ENCODE measurements at regions not wholly inside any gene's neighbourhood (a gene's known extent, or its start where the extent isn't known, plus 50 kb on each side); places are given as distances from the start of the nearest gene placed in this dataset.

GRCh38 chr3:56862352-56863062, 60.8 kb upstream of the ARHGEF3 start:
- DNase-seq, result no peak

DNA sequence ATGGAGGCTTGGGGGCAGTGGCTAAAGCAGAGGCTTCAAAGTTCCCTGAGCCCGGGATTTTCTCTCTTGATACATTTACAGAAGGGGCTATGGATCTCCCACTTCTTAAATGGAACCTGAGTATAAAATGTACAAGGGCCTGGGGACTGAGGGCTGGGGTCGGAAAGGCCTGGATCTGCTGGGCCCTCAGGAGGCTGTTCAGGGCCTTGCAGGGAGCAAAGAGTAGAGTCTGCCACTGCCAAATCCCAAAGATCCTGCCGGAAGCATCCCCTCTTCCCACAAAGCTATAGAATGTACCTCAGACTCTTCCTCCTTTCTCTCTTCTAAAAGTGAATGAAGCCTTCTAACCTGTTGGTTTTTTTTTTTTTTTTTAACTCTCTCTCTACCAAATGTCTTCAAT, 59.8 kb upstream of the ARHGEF3 start:
- DNase-seq, result no peak

DNA sequence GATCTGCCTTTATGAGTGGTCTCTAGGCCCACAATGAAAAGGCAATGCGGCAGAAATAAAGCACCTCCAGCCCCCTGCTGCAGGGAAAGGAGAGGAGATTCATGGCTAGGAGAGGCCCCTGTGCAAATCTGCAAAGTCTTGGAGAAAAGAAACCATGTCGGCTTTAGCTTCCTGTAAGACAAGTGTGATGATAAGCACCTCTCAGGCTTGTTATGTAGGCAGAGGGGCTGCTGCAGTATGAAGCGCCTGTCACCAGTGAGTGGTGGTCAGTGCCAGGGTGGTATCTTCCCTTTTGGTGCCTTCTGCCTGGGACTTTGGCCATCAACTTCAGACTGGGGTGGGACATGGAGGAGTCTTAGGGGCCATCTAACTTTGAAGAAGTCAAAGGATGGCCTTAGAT, 59.2 kb upstream of the ARHGEF3 start:
- no peak for DNase-seq

DNA sequence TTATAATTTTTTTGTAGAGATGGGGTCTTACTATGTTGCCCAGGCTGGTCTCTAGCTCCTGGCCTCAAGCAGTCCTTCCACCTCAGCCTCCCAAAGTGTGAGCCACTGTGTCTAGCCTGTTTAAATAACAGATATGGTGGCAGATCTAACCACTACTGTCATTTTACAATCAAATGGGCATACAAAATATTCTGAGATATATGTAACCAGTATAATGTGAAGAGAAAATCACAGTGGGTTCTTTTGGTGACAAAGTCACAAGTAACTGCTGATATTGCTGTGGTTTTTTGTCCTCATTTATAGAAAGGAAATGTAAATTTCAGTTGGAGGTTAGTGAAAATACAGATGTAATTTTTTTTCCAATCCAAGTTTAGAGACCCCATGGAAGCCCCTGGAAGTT, 58.6 kb upstream of the ARHGEF3 start:
- DNase-seq, result no peak

- no peak for DNase-seq
These were observed 56.6 kb upstream of the ARHGEF3 start for GRCh38 chr3:56858331-56858730.

- DNase-seq, result no peak
These were observed 55.4 kb upstream of the ARHGEF3 start for GRCh38 chr3:56857178-56857577.

DNA sequence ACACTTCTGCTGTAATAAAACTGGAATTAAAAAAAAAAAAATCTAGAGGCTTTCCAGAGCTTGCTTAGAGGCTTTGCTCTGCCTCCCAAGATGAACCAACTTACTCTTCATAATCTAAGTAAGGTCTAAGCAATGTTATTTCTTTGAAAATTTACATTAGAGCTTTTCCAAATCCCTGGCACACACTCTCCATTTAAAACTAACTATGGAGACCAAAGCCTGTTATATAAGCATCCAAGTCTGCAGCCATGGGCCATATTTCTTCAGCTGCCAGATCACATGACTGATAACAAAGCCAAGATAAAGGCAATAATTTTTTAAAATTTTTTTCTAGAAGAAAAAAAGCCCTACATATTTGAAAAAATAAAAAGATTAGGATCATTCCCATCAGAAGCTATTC, 55.0 kb upstream of the ARHGEF3 start:
- no peak for DNase-seq

GRCh38 chr3:56855856-56856512, 54.2 kb upstream of the ARHGEF3 start:
- no peak for DNase-seq

- no peak for DNase-seq
These were observed 53.3 kb upstream of the ARHGEF3 start for GRCh38 chr3:56854856-56855611.

DNA sequence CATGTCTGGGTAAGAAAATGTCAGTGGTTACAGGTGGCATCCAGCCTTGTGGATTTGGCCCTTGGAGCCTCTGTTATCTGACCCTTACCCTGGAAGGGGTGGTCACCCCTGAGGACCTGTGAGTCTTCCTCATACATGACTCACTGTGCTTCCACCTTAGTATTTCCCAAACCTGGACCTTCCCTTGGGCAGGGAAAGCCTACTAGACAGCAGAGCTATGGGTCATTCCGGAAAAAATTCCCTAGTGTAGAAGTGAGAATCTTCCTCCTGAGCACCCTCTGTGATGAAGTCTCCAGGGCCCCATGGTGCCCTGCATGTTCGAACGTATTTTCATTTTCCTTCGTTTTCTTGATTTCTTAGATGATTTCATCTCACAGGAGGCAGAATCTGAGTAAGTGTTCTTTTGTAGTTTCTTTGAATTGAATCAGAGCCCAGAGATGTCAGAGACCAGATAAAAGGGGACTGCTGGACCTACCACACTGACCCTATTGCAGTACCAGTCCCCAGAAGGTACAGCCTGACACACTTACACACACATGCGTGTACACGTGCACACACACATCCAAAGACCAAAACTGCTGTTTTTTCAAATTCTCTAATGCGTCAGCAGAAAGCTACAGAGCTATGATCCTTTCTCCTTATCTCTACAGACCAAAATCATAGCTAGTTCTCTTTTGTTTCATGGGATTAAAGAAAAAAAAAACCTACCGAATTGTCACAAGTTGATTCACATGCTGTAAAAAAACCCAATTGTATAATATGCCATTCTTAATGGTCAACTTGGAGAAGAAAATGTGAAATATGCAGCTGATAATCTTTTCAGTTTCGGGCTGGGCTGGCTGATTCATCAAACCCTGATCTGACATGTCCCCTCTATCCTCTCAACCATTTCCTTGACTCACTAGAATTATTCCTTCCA, 50.5 kb upstream of the ARHGEF3 start:
- no peak for DNase-seq
